GM19240 (cell line): ENCODE measurements at regions not wholly inside any gene's neighbourhood (a gene's known extent, or its start where the extent isn't known, plus 50 kb on each side); places are given as distances from the start of the nearest gene placed in this dataset.
"Not testable (repeated sequence)": the region's sequence is repeated elsewhere in the genome, so short reads cannot be mapped to it uniquely, and the experiment has no call there.

Experiments
- DNase-seq: peaks from one replicate; pipeline ENCODE4 v3.0.0; 2011; ENCODE audit warnings: low spot score; ENCODE audit not compliant: insufficient read length

DNA sequence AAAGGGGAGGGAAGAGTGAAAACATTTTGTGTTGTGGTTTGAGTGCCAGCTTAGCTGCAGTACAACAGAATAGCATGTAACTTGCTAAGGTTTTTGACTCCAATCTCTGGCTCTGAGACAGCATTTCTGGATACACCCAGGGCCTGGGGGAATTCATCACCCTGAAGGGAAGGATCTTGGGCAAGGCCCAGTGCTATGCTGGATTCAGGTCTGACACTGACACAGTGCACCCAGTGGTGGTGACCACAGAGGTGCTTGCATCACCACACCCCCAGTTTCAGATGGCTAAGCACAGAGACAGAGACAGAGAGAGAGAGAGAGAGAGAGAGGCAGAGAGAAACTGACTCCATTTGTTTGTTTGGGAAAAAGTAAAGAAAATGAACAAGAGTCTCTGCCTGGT, 74.1 kb upstream of the KBTBD8 start:
- no peak for DNase-seq

GRCh38 chr3:66928252-66928651, 69.9 kb upstream of the KBTBD8 start:
- no peak for DNase-seq

- no peak for DNase-seq
Observed at GRCh38 chr3:66931291-66931690, 66.8 kb upstream of the KBTBD8 start.

- DNase-seq = no peak
Observed at GRCh38 chr3:66931699-66932098, 66.4 kb upstream of the KBTBD8 start.

GRCh38 chr3:66933233-66933632, 64.9 kb upstream of the KBTBD8 start:
- DNase-seq = no peak

DNA sequence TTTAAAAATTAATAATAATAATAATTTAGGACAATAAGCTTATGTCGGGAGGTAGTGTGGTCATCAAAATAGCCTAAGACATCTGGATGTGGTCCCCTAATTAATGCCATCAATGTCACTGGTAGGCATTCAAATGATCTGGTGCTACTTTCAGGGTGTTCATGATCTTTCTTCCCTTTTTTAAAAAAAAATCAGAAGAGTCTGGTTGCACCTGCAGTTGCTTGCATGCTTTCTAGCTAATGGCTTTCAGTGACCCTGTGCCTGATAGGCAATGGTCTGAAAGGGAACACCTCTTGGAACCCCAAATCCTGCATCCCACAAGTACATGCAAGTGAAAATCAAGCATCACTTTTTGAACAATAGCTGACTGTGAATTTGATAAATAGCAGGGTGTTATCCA, 64.1 kb upstream of the KBTBD8 start:
- DNase-seq = no peak

DNA sequence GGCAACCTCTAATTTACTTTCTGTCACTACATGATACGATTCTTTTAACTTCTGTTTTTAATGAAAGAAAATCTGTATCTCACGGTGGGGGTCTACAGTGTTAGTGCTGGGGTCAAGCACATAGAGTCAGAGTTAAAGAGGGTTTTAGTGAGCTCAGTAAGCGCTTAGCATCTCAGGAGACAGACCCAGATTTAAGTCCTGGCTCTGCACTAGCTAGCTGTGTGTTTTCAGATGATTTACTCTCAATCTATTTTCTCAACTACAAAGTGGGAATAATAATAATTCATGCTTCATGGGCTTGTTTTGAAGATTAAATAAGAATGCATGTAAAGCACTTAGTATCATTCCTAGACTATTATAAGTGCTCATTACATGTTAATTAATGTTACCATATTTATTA, 63.4 kb upstream of the KBTBD8 start:
- DNase-seq = no peak

DNA sequence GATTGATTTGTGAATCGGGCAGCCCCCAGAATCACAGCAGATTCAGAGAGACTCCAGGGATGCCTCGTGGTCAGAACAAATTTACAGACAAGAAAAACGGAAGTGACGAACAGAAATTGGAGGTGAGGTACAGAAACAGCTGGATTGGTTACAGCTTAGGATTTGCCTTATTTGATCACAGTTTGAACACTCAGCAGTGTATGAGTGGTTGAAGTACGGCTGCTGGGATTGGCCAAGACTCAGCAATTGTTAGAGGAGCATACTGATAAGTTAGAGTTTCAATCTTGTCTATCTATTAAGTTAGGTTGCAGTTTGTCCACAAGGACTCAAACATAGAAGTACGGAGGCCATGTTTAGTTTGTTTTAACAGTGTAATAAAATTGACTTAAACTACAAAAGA, 61.1 kb upstream of the KBTBD8 start:
- DNase-seq = not testable (repeated sequence)

- peak; percentile 8 for DNase-seq
Observed at GRCh38 chr3:66938338-66938963, 59.7 kb upstream of the KBTBD8 start.

- no peak for DNase-seq
Observed at GRCh38 chr3:66948041-66948440, 50.1 kb upstream of the KBTBD8 start.
